Hepatocyte (in vitro differentiated cells): ENCODE measurements at regions not wholly inside any gene's neighbourhood (a gene's known extent, or its start where the extent isn't known, plus 50 kb on each side); places are given as distances from the start of the nearest gene placed in this dataset.

ENCODE experiments used
- DNase-seq: peaks from one replicate; pipeline ENCODE4 v3.0.0-alpha.2; 2016; ENCODE audit warnings: low spot score
- H2AFZ ChIP-seq: fragments of 200-600 bp; sonication (generic); 2 replicates; pipeline ENCODE4 v1.6.0; 2016; ENCODE audit warnings: antibody characterized with exemption, mild to moderate bottlenecking
- H3K27ac ChIP-seq: fragments of 200-600 bp; sonication (generic); 2 replicates; pipeline ENCODE4 v1.5.1; 2016; ENCODE audit warnings: mild to moderate bottlenecking
- H3K27me3 ChIP-seq: fragments of 200-600 bp; sonication (generic); 2 replicates; pipeline ENCODE4 v1.6.1; 2016
- H3K36me3 ChIP-seq: fragments of 200-600 bp; sonication (generic); replicated peaks from 2 replicates; pipeline ENCODE4 v1.5.1; 2016; ENCODE audit warnings: low read depth; ENCODE audit not compliant: insufficient read depth
- H3K4me1 ChIP-seq: fragments of 200-600 bp; sonication (generic); 2 replicates; pipeline ENCODE4 v1.5.1; 2016; ENCODE audit warnings: mild to moderate bottlenecking, moderate library complexity; ENCODE audit not compliant: insufficient read depth
- H3K4me2 ChIP-seq: fragments of 200-600 bp; sonication (generic); 2 replicates; pipeline ENCODE4 v1.6.0; 2016
- H3K4me3 ChIP-seq: fragments of 200-600 bp; sonication (generic); 2 replicates; pipeline ENCODE4 v1.5.1; 2016; ENCODE audit warnings: mild to moderate bottlenecking
- H3K79me2 ChIP-seq: fragments of 200-600 bp; sonication (generic); 2 replicates; pipeline ENCODE4 v1.6.0; 2017; ENCODE audit warnings: mild to moderate bottlenecking
- H3K9me2 ChIP-seq: fragments of 200-600 bp; sonication (generic); replicated peaks from 2 replicates; pipeline ENCODE4 v1.6.0; 2017; ENCODE audit warnings: mild to moderate bottlenecking; ENCODE audit not compliant: insufficient read depth
- H3K9me3 ChIP-seq: fragments of 200-600 bp; sonication (generic); 2 replicates; pipeline ENCODE4 v1.5.1; 2016; ENCODE audit warnings: low read depth, mild to moderate bottlenecking
- H4K20me1 ChIP-seq: fragments of 200-600 bp; sonication (generic); 2 replicates; pipeline ENCODE4 v1.6.0; 2016; ENCODE audit warnings: mild to moderate bottlenecking; ENCODE audit not compliant: insufficient read depth, poor library complexity, severe bottlenecking
- EZH2 ChIP-seq: fragments of 200-600 bp; sonication (generic); IDR thresholded peaks from 2 replicates; pipeline ENCODE4 v1.6.1; 2016; ENCODE audit warnings: antibody characterized with exemption, mild to moderate bottlenecking, borderline replicate concordance
- EZH2phosphoT487 ChIP-seq: fragments of 200-600 bp; sonication (generic); IDR thresholded peaks from one replicate; pipeline ENCODE4 v1.6.1; 2018; ENCODE audit warnings: antibody characterized with exemption, mild to moderate bottlenecking, low read depth, moderate library complexity; ENCODE audit not compliant: unreplicated experiment, severe bottlenecking
- WGBS: methylation state at CpG from one replicate; pipeline ENCODE4 v1.1.6; 2016; ENCODE audit warnings: low lambda C conversion rate; ENCODE audit errors: missing lambda C conversion rate; 5-methylcytosine and 5-hydroxymethylcytosine counted together
- TF ChIP-seq, protein P1 (sequence below): fragments of 200-600 bp; sonication (generic); IDR thresholded peaks from 2 replicates; pipeline ENCODE4 v1.5.1; 2016; ENCODE audit warnings: antibody characterized with exemption, mild to moderate bottlenecking; ENCODE audit not compliant: poor library complexity

GRCh38 chr6:125423047-125423446 is 121.3 kb upstream of the HDDC2 start:
- Histone ChIP-seq H3K9me2 (no peaks in the 10 kb centered on the region), H3K4me3 (no peak overlapping the region), H4K20me1 (no peaks in the 10 kb centered on the region), H3K36me3 (no peaks in the 10 kb centered on the region), H2AFZ (no peak overlapping the region), H3K79me2 (no peaks in the 10 kb centered on the region), H3K27ac (no peak overlapping the region), H3K4me2 (no peak overlapping the region), H3K27me3 (no peaks in the 10 kb centered on the region), H3K9me3 (no peaks in the 10 kb centered on the region), H3K4me1 (no peaks in the 10 kb centered on the region)
- TF ChIP-seq, protein P1, sequence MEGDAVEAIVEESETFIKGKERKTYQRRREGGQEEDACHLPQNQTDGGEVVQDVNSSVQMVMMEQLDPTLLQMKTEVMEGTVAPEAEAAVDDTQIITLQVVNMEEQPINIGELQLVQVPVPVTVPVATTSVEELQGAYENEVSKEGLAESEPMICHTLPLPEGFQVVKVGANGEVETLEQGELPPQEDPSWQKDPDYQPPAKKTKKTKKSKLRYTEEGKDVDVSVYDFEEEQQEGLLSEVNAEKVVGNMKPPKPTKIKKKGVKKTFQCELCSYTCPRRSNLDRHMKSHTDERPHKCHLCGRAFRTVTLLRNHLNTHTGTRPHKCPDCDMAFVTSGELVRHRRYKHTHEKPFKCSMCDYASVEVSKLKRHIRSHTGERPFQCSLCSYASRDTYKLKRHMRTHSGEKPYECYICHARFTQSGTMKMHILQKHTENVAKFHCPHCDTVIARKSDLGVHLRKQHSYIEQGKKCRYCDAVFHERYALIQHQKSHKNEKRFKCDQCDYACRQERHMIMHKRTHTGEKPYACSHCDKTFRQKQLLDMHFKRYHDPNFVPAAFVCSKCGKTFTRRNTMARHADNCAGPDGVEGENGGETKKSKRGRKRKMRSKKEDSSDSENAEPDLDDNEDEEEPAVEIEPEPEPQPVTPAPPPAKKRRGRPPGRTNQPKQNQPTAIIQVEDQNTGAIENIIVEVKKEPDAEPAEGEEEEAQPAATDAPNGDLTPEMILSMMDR = no peak
- TF ChIP-seq EZH2phosphoT487 (no peak), EZH2 (no peak)
- no peak for DNase-seq
- 66% methylated on average over 2 of the region's 2 CpGs for WGBS

DNA sequence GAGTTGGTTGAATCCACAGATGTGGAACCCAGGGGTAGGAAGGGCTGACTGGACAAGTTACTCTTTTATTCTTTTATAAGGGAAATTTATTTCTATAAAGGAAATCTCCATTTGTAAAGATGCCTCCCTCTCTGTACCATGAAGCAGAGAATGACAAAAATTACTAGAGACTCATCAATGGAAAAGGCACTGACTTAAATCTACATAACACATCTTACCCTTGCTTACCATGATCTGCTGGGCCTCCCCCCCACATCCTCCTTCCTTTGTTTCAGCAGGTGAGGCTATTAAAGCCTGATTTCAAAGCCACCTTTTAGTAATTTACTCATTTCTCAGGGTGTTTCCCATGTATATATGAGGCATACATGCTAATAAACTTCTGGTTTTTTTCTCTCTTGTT is 130.2 kb upstream of the HDDC2 start:
- Histone ChIP-seq H4K20me1 (no peaks in the 10 kb centered on the region), H3K9me3 (no peaks in the 10 kb centered on the region), H3K9me2 (no peaks in the 10 kb centered on the region), H3K4me2 (no peak overlapping the region), H2AFZ (no peak overlapping the region), H3K79me2 (no peaks in the 10 kb centered on the region), H3K4me3 (no peak overlapping the region), H3K27ac (no peak overlapping the region), H3K4me1 (no peaks in the 10 kb centered on the region), H3K27me3 (no peaks in the 10 kb centered on the region), H3K36me3 (no peaks in the 10 kb centered on the region)
- no peak for DNase-seq
- no peak for TF ChIP-seq EZH2
- TF ChIP-seq EZH2phosphoT487 = no peak
- TF ChIP-seq, protein P1 = no peak

GRCh38 chr6:125432963-125433362 is 131.2 kb upstream of the HDDC2 start:
- H3K27me3 ChIP-seq = no peaks in the 10 kb centered on the region
- H3K4me2 ChIP-seq = no peak overlapping the region
- H3K4me3 ChIP-seq = no peak overlapping the region
- no peaks in the 10 kb centered on the region for H3K9me2 ChIP-seq
- TF ChIP-seq EZH2phosphoT487 (no peak), EZH2 (no peak)
- TF ChIP-seq, protein P1 = no peak
- H3K27ac ChIP-seq = no peak overlapping the region
- H3K36me3 ChIP-seq = no peaks in the 10 kb centered on the region
- 48% methylated on average over 5 of the region's 5 CpGs for WGBS
- H3K79me2 ChIP-seq = no peaks in the 10 kb centered on the region
- no peaks in the 10 kb centered on the region for H3K4me1 ChIP-seq
- H4K20me1 ChIP-seq = no peaks in the 10 kb centered on the region
- DNase-seq = no peak
- H3K9me3 ChIP-seq = no peaks in the 10 kb centered on the region
- no peak overlapping the region for H2AFZ ChIP-seq

- 87% methylated on average over 2 of the region's 2 CpGs for WGBS
- Histone ChIP-seq H3K9me2 (no peaks in the 10 kb centered on the region), H2AFZ (no peak overlapping the region), H4K20me1 (no peaks in the 10 kb centered on the region), H3K36me3 (no peaks in the 10 kb centered on the region), H3K79me2 (no peaks in the 10 kb centered on the region), H3K4me1 (no peaks in the 10 kb centered on the region), H3K27ac (no peak overlapping the region), H3K4me2 (no peak overlapping the region), H3K4me3 (no peak overlapping the region), H3K9me3 (no peaks in the 10 kb centered on the region), H3K27me3 (no peaks in the 10 kb centered on the region)
- DNase-seq = no peak
- no peak for TF ChIP-seq EZH2
- TF ChIP-seq, protein P1 = no peak
- no peak for TF ChIP-seq EZH2phosphoT487
These were observed 133.0 kb upstream of the HDDC2 start for GRCh38 chr6:125434760-125435159.
